Parathyroid adenoma (tissue), 2 donors: ENCODE measurements at regions not wholly inside any gene's neighbourhood (a gene's known extent, or its start where the extent isn't known, plus 50 kb on each side); places are given as distances from the start of the nearest gene placed in this dataset.

Experiments used
- H2AFZ ChIP-seq: fragments of 300-600 bp; sonication (generic); one replicate; pipeline ENCODE4 v1.7.0; 2017; ENCODE audit warnings: antibody characterized with exemption, mild to moderate bottlenecking
- H3K27ac ChIP-seq: fragments of 300-600 bp; sonication (generic); one replicate; pipeline ENCODE4 v1.7.0; 2017
- H3K27me3 ChIP-seq: fragments of 300-600 bp; sonication (generic); one replicate; pipeline ENCODE4 v1.7.0; 2017; ENCODE audit warnings: low read length; ENCODE audit not compliant: control insufficient read depth, insufficient read depth
- H3K36me3 ChIP-seq: fragments of 300-600 bp; sonication (generic); one replicate; pipeline ENCODE4 v1.7.0; 2017; ENCODE audit warnings: low read length; ENCODE audit not compliant: control insufficient read depth, insufficient read depth
- H3K4me1 ChIP-seq: fragments of 300-600 bp; sonication (generic); one replicate; pipeline ENCODE4 v1.7.0; 2017; ENCODE audit warnings: control low read depth
- H3K4me2 ChIP-seq: fragments of 300-600 bp; sonication (generic); one replicate; pipeline ENCODE4 v1.7.0; 2017; ENCODE audit warnings: low read length
- H3K4me3 ChIP-seq: fragments of 300-600 bp; sonication (generic); one replicate; pipeline ENCODE4 v1.7.0; 2017; ENCODE audit warnings: low read depth, low read length
- H3K79me2 ChIP-seq: fragments of 300-600 bp; sonication (generic); one replicate; pipeline ENCODE4 v1.7.0; 2017; ENCODE audit warnings: control low read depth
- H3K9ac ChIP-seq: fragments of 300-600 bp; sonication (generic); one replicate; pipeline ENCODE4 v1.7.0; 2017; ENCODE audit warnings: mild to moderate bottlenecking
- H3K9me3 ChIP-seq: fragments of 300-600 bp; sonication (generic); one replicate; pipeline ENCODE4 v1.7.0; 2017; ENCODE audit warnings: low read length; ENCODE audit not compliant: control insufficient read depth
- CTCF ChIP-seq: fragments of 300-600 bp; sonication (generic); IDR thresholded peaks from one replicate; pipeline ENCODE4 v1.7.0; 2017; ENCODE audit warnings: antibody characterized with exemption, mild to moderate bottlenecking
- donor health status: primary hyperparathyroidism.

- Histone ChIP-seq H3K79me2 (no peaks in the 10 kb centered on the region), H3K9ac (no peak overlapping the region), H3K4me1 (no peaks in the 10 kb centered on the region), H3K27me3 (no peaks in the 10 kb centered on the region), H3K27ac (no peak overlapping the region), H3K9me3 (no peaks in the 10 kb centered on the region), H3K4me3 (no peak overlapping the region), H3K36me3 (no peaks in the 10 kb centered on the region), H3K4me2 (no peak overlapping the region), H2AFZ (no peak overlapping the region)
- no peak for TF ChIP-seq CTCF
Observed at GRCh38 chr22:49404020-49404419, 423.7 kb downstream of the BRD1 start.

DNA sequence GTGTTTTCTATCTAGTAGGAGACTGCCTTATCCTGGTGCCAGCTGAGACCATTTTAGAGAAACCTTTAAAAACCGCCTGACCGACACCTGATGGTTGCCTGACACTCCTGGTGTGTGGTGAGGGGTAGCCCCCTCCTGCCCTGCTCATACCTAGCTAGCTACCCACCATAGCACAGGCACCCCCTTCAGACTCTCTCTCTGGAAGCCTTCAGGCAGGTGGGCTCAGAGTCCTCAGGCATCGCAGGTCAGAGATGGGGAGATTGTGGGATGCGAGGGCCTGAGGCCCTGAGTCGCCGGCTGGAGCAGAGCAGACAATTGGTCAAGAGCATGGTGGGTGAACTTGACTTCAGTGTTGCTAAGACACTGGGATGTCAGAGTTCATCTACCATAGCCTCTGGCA lies 424.6 kb downstream of the BRD1 start:
- Histone ChIP-seq H3K36me3 (no peaks in the 10 kb centered on the region), H3K9ac (no peak overlapping the region), H3K4me2 (no peak overlapping the region), H2AFZ (no peak overlapping the region), H3K27me3 (no peaks in the 10 kb centered on the region), H3K4me3 (no peak overlapping the region), H3K9me3 (no peaks in the 10 kb centered on the region), H3K27ac (no peak overlapping the region), H3K4me1 (no peaks in the 10 kb centered on the region), H3K79me2 (no peaks in the 10 kb centered on the region)
- no peak for TF ChIP-seq CTCF

DNA sequence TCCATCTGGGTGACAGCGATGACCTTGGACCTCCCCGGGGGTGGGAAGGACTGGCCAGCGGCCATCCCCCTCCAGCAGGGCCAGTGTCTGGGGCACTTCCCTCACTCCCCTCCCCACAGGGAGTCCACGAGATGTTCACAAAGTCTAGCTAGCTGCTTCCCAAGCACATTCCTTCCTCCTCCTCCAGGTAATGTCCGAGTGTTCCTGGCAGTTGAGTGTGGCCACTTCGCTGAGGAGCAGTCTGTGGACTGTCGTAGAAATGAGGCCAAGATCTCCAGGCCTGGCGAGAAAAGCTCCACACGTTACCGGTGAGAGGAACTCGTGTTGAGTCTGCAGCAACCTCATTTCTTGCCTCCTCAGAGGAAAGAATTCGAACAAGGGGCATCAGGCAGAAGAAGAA lies 425.5 kb downstream of the BRD1 start:
- Histone ChIP-seq H3K27me3 (no peaks in the 10 kb centered on the region), H3K27ac (no peak overlapping the region), H3K79me2 (no peaks in the 10 kb centered on the region), H2AFZ (no peak overlapping the region), H3K4me2 (no peak overlapping the region), H3K36me3 (no peaks in the 10 kb centered on the region), H3K4me1 (no peaks in the 10 kb centered on the region), H3K4me3 (no peak overlapping the region), H3K9me3 (no peaks in the 10 kb centered on the region), H3K9ac (no peak overlapping the region)
- no peak for TF ChIP-seq CTCF

DNA sequence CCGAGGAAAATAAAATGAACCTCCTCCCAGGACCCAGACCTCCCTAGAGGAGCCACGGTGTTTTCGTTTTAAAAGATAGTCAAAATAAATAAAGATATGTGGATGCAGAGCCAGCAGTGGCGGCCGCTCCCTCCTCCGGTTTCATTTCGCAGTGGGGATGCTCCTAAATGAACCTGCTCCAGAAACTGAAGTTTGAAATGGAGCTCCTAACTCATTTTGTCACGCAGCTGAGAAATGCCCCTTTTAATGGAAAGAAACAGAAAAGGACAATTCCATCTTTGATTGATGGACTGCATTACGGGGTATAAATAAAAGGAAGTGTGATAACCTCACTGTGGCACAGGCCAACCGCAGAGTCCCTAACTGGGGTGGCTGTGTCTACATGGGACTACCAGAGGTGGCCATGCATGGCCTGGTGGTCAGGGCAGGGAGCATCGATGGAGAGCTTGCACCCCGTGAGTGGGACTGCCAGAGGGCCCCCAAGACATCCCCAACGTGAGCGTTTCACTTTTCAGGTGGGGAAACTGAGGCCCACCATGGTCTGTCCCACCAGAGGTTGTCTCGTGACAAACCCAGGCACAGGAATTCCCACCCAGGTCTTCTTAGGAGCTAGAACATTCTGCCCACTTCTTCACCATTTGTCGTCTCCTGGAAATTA lies 426.6 kb downstream of the BRD1 start:
- Histone ChIP-seq H3K4me3 (no peak overlapping the region), H3K79me2 (no peaks in the 10 kb centered on the region), H3K4me2 (no peak overlapping the region), H3K27ac (no peak overlapping the region), H3K27me3 (no peaks in the 10 kb centered on the region), H2AFZ (no peak overlapping the region), H3K9me3 (no peaks in the 10 kb centered on the region), H3K36me3 (no peaks in the 10 kb centered on the region), H3K9ac (no peak overlapping the region), H3K4me1 (no peaks in the 10 kb centered on the region)
- no peak for TF ChIP-seq CTCF
